ENCODE measurements at regions not wholly inside any gene's neighbourhood (a gene's known extent, or its start where the extent isn't known, plus 50 kb on each side); places are given as distances from the start of the nearest gene placed in this dataset.
A peak's percentile ranks its signal among the peaks of the same experiment; 100 is the strongest.

DNA sequence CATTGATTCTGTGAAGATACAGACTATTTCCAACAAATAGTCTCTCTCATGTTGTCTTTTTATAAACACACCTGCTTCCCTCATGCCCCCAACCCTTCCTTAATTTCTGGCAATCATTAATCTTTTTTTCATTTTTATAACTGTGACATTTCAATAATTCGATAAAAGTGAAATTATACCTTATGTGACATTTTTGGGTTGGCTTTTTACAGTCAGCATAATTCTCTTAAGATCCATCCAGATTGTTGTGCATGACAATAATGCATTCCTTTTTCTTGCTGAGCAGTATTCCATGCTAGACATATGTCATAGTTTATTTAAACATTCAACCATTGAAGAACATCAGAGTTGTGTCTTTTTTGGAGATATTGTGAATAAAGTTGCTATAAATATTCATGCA is 541.8 kb upstream of the VRK2 start:
- Mint-ChIP-seq H3K9me3 (no peaks in the 10 kb centered on the region), H3K27ac (no peak overlapping the region), H3K36me3 (no peaks in the 10 kb centered on the region)
- DNase-seq (ENCODE audit: low spot score in 2 of 2) = no peak
- ATAC-seq = no peak

- DNase-seq (ENCODE audit: low spot score in 2 of 2) (no peak), ATAC-seq (no peak)
- H3K9me3 Mint-ChIP-seq = no peaks in the 10 kb centered on the region
- no peak overlapping the region for H3K27ac Mint-ChIP-seq
- H3K36me3 Mint-ChIP-seq = no peaks in the 10 kb centered on the region
Measured at GRCh38 chr2:57509189-57509588, 537.4 kb upstream of the VRK2 start.

DNA sequence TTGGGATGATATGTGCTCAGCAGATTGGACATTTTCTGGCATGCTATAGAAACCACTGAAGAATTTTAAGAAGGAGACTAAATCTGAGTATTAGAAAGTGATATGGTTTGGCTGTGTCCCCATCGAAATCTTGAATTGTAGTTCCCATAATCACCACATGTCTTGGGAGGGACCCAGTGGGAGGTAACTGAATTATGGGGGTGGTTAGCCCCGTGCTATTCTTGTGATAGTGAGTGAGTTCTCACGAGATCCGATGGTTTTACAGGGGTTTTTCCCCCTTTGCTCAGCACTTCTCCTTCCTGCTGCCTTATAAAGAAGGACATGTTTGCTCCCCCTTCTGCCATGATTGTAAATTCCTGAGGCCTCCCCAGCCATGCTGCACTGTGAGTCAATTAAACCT is 535.9 kb upstream of the VRK2 start:
- Mint-ChIP-seq H3K36me3 (no peaks in the 10 kb centered on the region), H3K9me3 (no peaks in the 10 kb centered on the region), H3K27ac (no peak overlapping the region)
- DNase-seq (ENCODE audit: low spot score in 2 of 2) (no peak), ATAC-seq (no peak)

GRCh38 chr2:57515366-57515765 is 531.2 kb upstream of the VRK2 start:
- Mint-ChIP-seq H3K27ac (no peak overlapping the region), H3K36me3 (no peaks in the 10 kb centered on the region), H3K9me3 (no peaks in the 10 kb centered on the region)

GRCh38 chr2:57516698-57517340 is 529.8 kb upstream of the VRK2 start:
- Mint-ChIP-seq H3K9me3 (peaks cover 0 to under 1% of the 10 kb centered on the region in 2 donors), H3K36me3 (no peaks in the 10 kb centered on the region), H3K27ac (no peak overlapping the region)
- DNase-seq (ENCODE audit: low spot score in 2 of 2) (no peak), ATAC-seq (peak in 1 of 2 donors; percentile 50)

More at GRCh38 chr2:57515366-57515765, 531.2 kb upstream of the VRK2 start:
- ATAC-seq (no peak), DNase-seq (ENCODE audit: low spot score in 2 of 2) (no peak)

GRCh38 chr2:57523304-57523703 is 523.3 kb upstream of the VRK2 start:
- ATAC-seq (no peak), DNase-seq (ENCODE audit: low spot score in 2 of 2) (no peak)
- Mint-ChIP-seq H3K27ac (no peak overlapping the region), H3K36me3 (no peaks in the 10 kb centered on the region), H3K9me3 (peaks cover 11 to 15% of the 10 kb centered on the region in 2 donors)

GRCh38 chr2:57527685-57528084 is 518.9 kb upstream of the VRK2 start:
- no peak overlapping the region for H3K27ac Mint-ChIP-seq
- H3K36me3 Mint-ChIP-seq = no peaks in the 10 kb centered on the region
- H3K9me3 Mint-ChIP-seq = peaks cover 15 to 16% of the 10 kb centered on the region in 2 donors
- DNase-seq (ENCODE audit: low spot score in 2 of 2) (no peak), ATAC-seq (no peak)

GRCh38 chr2:57528499-57528898 is 518.1 kb upstream of the VRK2 start:
- Mint-ChIP-seq H3K36me3 (no peaks in the 10 kb centered on the region), H3K9me3 (peaks cover 13% of the 10 kb centered on the region in 2 donors), H3K27ac (no peak overlapping the region)
- no peak for ATAC-seq
- DNase-seq (ENCODE audit: low spot score in 2 of 2) = no peak

DNA sequence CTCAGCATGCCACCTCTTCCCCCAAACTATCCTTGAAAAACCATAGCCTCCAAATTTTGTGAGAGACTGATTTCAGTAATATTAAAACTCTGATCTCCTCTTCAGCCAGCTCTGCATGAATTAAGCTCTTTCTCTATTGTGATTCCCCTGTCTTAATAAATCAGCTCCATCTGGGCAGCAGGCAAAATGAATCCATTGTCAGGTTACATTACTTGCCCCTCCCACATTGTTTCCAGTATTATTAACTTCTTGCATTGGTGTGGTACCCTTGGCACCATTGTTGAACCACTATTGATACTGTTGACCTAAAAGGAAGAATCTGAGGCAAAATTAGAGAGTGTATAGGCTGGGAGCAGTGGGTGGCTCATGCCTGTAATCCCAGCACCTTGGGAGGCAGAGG is 512.2 kb upstream of the VRK2 start:
- Mint-ChIP-seq H3K27ac (no peak overlapping the region), H3K36me3 (no peaks in the 10 kb centered on the region), H3K9me3 (peaks cover 0 to under 1% of the 10 kb centered on the region in 2 donors)
- ATAC-seq (no peak), DNase-seq (ENCODE audit: low spot score in 2 of 2) (no peak)

DNA sequence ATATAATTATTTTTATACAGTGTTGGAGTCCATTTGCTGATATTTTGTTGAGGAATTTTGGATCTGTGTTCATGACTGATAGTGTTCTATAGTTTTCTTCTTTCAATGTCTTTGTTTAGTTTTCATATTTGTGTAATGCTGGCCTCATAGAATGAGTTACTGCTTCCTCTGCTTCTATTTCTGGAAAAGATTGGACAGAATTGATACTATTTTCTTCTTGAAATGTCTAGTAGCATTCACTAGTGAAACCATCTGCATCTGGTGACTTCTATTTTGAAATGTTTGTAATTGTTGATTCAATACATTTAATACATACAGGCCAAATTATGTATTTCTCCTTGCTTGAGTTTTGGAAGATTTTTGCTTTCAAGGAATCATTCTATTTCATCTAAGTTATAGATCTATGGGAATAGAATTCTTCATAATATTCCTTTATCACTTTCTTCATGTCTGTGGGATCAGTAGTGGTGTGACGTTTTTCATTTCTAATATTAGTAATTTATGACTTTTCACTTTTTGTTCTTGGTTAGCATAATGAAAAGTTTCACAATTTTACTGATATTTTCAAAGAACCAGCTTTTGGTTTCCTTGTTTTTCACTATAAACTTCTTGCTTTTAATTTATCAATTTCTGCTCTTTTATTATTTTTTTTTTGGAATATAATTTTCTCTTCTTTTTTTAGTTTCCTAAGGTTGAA is 509.9 kb upstream of the VRK2 start:
- Mint-ChIP-seq H3K36me3 (no peaks in the 10 kb centered on the region), H3K9me3 (no peaks in the 10 kb centered on the region), H3K27ac (no peak overlapping the region)
- DNase-seq (ENCODE audit: low spot score in 2 of 2) (no peak), ATAC-seq (no peak)

DNA sequence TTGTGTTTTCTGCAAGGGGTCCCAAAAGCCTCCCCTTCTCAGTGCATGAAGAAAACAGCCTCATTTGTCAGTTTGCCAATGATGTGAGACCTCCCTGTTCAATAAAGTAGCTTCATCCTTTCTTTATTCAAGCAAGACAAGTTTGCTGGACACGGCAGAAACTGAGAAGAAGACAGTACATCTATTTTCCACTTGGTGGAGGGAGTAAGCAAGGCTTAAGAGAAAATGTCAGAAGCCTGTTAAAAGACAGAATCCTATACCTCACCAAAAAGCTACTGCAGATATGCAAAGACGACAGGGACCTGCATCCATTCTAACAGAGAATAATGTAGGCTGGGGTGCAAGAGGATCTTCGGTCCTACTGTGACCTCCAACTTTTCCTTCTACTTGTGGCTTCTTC is 506.8 kb upstream of the VRK2 start:
- DNase-seq (ENCODE audit: low spot score in 2 of 2) (no peak), ATAC-seq (no peak)
- peaks cover 0 to 5% of the 10 kb centered on the region in 2 donors for H3K36me3 Mint-ChIP-seq
- no peak overlapping the region for H3K27ac Mint-ChIP-seq
- H3K9me3 Mint-ChIP-seq = peaks cover 0 to 3% of the 10 kb centered on the region in 2 donors

GRCh38 chr2:57542081-57542480 is 504.5 kb upstream of the VRK2 start:
- H3K27ac Mint-ChIP-seq = no peak overlapping the region
- H3K36me3 Mint-ChIP-seq = peaks cover 0 to 16% of the 10 kb centered on the region in 2 donors
- peaks cover 0 to 9% of the 10 kb centered on the region in 2 donors for H3K9me3 Mint-ChIP-seq
- ATAC-seq = peak in 1 of 2 donors; percentile 75
- DNase-seq (ENCODE audit: low spot score in 2 of 2) = no peak

DNA sequence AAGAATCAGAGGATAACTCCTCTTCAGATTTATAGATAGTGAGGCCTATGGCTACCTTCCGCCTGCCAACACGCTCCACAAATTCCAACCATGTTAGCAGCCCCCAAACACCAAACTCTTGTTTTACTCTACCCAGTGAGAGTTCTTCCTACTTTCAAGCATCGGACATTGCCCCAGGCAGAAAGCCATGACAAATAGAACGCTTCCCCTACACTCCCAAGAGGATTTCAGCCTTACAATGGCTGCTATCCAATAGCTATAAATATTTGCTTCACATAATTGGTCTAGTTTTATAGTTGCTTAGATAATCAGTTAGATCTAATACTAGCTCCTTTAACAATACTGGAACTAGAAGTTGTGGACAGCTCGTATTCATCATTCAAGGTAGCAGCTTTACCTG is 503.4 kb upstream of the VRK2 start:
- Mint-ChIP-seq H3K27ac (no peak overlapping the region), H3K36me3 (peaks cover 0 to 16% of the 10 kb centered on the region in 2 donors)
- no peak for ATAC-seq

GRCh38 chr2:57544624-57545023 is 502.0 kb upstream of the VRK2 start:
- ATAC-seq = no peak
- no peak for DNase-seq (ENCODE audit: low spot score in 2 of 2)
- Mint-ChIP-seq H3K27ac (no peak overlapping the region), H3K36me3 (peaks cover 0 to 16% of the 10 kb centered on the region in 2 donors), H3K9me3 (peaks cover 0 to 9% of the 10 kb centered on the region in 2 donors)

More for the DNA sequence above, 503.4 kb upstream of the VRK2 start:
- H3K9me3 Mint-ChIP-seq = peaks cover 0 to 9% of the 10 kb centered on the region in 2 donors
- no peak for DNase-seq (ENCODE audit: low spot score in 2 of 2)

DNA sequence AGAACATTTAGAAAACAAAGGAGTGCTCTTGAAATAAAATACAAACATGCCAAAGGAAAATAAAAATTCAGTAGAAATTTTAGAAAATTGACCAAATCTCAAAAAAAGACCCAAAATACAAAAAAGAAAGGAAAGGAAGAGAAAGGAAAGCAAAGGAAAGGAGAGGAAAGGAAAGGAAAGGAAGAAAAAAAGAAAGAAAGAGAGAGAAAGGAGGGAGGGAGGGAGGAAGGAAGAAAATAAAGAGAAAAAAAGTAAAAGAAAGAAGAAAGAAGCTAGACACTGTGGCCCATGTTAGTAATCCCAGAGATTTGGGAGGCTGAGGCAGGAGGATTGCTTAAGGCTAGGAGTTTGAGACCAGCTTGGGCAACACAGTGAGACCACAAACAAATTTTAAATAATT is 500.1 kb upstream of the VRK2 start:
- H3K27ac Mint-ChIP-seq = no peak overlapping the region
- peaks cover 3 to 9% of the 10 kb centered on the region in 2 donors for H3K9me3 Mint-ChIP-seq
- ATAC-seq (no peak), DNase-seq (ENCODE audit: low spot score in 2 of 2) (no peak)
- peaks cover 0 to 16% of the 10 kb centered on the region in 2 donors for H3K36me3 Mint-ChIP-seq

GRCh38 chr2:57549642-57550102 is 496.9 kb upstream of the VRK2 start:
- Mint-ChIP-seq H3K36me3 (peaks cover 0 to 12% of the 10 kb centered on the region in 2 donors), H3K27ac (no peak overlapping the region), H3K9me3 (peaks cover 3 to 6% of the 10 kb centered on the region in 2 donors)
- no peak for DNase-seq (ENCODE audit: low spot score in 2 of 2)
- ATAC-seq = peak; percentile 52 to 90

- H3K36me3 Mint-ChIP-seq = peaks cover 0 to 7% of the 10 kb centered on the region in 2 donors
- H3K9me3 Mint-ChIP-seq = peaks cover 9 to 13% of the 10 kb centered on the region in 2 donors
- no peak overlapping the region for H3K27ac Mint-ChIP-seq
- no peak for ATAC-seq
- no peak for DNase-seq (ENCODE audit: low spot score in 2 of 2)
Measured at GRCh38 chr2:57550912-57551311, 495.7 kb upstream of the VRK2 start.

- H3K27ac Mint-ChIP-seq = no peak overlapping the region
- ATAC-seq = no peak
Measured at GRCh38 chr2:57552885-57553284, 493.7 kb upstream of the VRK2 start.

More at GRCh38 chr2:57552885-57553284, 493.7 kb upstream of the VRK2 start:
- H3K9me3 Mint-ChIP-seq = peaks cover 7 to 9% of the 10 kb centered on the region in 2 donors
- DNase-seq (ENCODE audit: low spot score in 2 of 2) = no peak
- H3K36me3 Mint-ChIP-seq = peaks cover 0 to 4% of the 10 kb centered on the region in 2 donors

All from activated naive CD4-positive, alpha-beta T cell treated with anti-CD3 and anti-CD28 coated beads, Interleukin-2, amount 50 U/mL, for 72 hours (primary cell).